Caki2 (cell line): ENCODE measurements at regions not wholly inside any gene's neighbourhood (a gene's known extent, or its start where the extent isn't known, plus 50 kb on each side); places are given as distances from the start of the nearest gene placed in this dataset.
"Not testable (repeated sequence)": the region's sequence is repeated elsewhere in the genome, so short reads cannot be mapped to it uniquely, and the experiment has no call there.

Experiments
- DNase-seq: peaks from one replicate; pipeline ENCODE4 v3.0.0-alpha.2; 2015; ENCODE audit warnings: low read depth
- in situ Hi-C: cut with HindIII; loops from 2 replicates; pipeline ENCODE4 v1.10.0; 2016; ENCODE audit warnings: low sequenced_read_pairs, low pct_unique_long_range_greater_than_20kb, mixed read lengths

- in situ Hi-C loops = no loop called here
Measured at GRCh38 chr6:79399499-79399898, 137.7 kb downstream of the LCA5 start.

GRCh38 chr6:79398617-79399016 lies 138.6 kb downstream of the LCA5 start:
- in situ Hi-C loops, DNase-seq: not testable (repeated sequence)

More at GRCh38 chr6:79399499-79399898, 137.7 kb downstream of the LCA5 start:
- no peak for DNase-seq

DNA sequence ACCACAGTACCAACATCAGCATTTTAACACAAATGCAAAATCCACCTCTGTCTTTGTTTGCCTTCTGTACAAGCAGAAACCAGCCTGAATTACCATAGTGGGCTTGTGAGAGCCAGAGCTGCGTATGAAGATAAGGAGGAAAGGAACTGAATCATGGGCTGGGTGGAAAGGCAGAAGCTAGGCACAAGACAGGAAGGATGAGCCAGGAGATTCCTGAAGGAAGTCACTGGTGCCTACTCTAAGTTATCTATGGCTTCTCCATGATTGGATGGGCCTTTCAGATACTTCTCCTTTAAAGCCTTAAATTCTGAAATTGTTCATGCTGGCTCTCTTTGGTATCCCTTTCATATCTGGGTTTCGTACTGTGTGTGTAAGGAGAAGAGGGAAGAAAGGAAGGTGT lies 140.6 kb downstream of the LCA5 start:
- no peak for DNase-seq
- in situ Hi-C loops = no loop called here

GRCh38 chr6:79394690-79395089 lies 142.5 kb downstream of the LCA5 start:
- in situ Hi-C loops = no loop called here
- no peak for DNase-seq

- in situ Hi-C loops = no loop called here
- DNase-seq = no peak
Measured at GRCh38 chr6:79392094-79392493, 145.1 kb downstream of the LCA5 start.

DNA sequence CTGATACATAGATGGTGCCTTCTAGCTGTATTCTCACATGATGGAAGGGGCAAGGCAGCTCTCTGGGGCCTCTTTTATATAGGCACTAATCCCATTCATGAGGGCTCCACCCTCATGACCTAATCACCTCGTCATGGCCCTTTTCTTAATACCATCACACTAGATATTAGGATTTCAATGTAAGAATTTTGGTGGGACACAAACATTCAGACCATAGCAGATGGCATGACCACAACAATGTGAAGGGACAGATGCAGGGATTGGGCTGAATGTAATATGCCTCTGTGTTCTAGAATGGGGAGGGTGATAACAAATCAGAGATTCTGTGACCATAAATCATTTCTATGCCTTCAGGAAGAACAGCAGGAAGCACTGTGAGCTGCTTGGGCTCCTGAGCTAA lies 145.8 kb downstream of the LCA5 start:
- in situ Hi-C loops = no loop called here
- DNase-seq = no peak

GRCh38 chr6:79385893-79386292 lies 151.3 kb downstream of the LCA5 start:
- peak; percentile 21 for DNase-seq
- in situ Hi-C loops = no loop called here

DNA sequence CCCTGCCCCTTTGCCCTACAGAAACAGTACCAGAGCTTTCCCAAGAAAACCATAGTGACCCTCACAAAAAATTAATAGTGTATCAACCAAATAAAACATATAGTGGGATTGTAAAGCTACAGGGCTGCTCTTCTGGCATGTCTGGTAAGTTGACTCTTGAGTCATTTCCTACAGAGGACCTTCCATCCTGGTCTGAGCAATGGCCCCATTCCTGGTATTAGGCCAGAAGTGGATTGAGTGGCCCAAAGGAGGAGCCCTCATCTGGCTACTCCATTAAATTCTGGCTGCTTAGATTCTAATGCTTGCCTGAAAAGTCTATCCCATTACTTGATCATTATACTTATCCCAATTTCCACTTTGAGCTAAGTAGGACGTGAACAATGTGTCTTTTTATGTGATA lies 150.9 kb upstream of the HMGN3 start:
- in situ Hi-C loops = no loop called here
- DNase-seq = no peak

DNA sequence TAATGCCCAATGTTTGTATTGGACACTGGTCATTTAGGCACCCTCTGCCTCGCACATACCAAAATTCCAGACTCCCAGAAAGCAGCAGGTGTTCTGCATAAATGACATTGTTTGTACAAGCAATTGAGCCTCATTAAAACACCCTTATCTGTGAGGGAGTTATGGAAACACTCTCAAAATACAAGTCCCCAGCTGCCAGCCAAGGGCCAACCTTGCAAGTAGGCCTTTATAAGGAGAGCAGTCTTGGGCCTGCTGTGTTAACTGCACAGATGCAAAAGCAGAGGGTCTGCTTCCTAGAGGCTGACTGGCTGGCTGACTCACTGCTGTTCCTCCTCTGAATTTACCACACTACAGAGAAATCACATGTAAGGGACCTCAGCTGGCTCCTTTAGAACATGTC lies 150.4 kb upstream of the HMGN3 start:
- no peak for DNase-seq
- in situ Hi-C loops = no loop called here

DNA sequence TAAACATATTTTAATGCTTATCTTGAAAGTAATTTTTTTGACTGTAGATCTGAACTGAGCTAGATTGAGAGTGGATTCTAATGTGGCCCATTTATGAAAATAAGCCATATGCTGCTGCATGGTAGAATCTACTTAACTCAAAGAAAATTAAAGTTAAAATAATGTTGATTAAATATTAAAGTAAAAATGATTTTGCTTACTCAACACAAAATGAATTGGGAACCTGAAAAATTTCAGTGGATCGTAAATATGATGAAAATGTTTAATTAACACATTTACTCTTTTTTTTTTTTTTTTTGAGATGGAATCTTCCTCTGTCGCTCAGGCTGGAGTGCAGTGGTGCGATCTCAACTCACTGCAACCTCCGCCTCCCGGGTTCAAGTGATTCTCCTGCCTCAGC lies 144.5 kb upstream of the HMGN3 start:
- DNase-seq = no peak
- in situ Hi-C loops = no loop called here

GRCh38 chr6:79377888-79378348 lies 143.4 kb upstream of the HMGN3 start:
- in situ Hi-C loops = no loop called here
- no peak for DNase-seq

DNA sequence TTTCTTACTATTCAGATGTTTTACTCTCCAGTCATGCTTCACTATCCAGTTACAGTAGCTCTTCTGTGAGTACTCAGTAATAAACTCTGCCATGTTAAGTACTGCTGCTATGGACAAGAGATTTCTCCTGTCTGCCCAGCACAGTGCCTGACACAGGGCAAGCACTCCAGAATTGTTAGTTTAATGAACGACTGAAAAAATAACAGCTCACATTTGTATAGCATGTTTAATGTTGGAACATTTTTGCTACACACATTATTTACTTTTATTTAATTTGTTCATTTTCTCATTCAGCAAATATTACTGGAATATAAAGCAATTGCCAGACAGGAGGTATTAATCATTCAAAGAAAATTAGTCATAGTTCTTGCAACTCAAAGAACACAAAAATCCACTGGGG lies 142.6 kb upstream of the HMGN3 start:
- DNase-seq = no peak

DNA sequence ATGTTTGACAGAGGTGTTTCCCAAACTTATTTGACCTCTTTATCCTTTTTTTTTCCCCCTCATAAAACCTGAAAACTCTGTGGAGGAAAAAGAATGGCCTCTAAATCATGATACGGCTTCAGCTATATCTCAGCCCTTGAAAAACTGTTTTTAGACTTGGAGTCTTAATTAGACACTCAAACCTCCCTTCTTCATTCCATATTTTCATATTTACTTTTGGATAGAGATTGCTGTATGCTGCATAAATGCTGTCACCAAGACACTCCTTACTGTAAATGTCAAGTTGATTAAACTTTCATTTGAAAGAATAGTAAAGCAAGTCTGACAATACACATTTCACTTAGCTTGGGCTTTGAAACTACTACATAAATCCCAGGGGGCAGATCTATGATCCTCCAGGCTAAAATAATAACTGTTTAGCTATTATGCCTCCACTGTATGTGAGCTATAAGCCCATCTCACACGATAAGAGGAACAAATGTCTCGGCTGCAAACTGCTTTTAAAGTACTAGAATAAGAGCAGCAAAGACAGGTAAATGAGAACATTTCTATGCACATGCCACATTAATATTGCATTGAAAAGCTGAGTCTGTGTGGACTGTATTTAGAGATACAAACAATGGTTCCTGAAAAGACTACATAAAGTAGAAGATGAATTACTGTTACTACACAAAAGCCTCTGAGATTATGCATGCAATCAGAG lies 141.3 kb upstream of the HMGN3 start:
- DNase-seq = no peak
- in situ Hi-C loops = no loop called here

More for the DNA sequence above, 142.6 kb upstream of the HMGN3 start:
- in situ Hi-C loops = no loop called here

DNA sequence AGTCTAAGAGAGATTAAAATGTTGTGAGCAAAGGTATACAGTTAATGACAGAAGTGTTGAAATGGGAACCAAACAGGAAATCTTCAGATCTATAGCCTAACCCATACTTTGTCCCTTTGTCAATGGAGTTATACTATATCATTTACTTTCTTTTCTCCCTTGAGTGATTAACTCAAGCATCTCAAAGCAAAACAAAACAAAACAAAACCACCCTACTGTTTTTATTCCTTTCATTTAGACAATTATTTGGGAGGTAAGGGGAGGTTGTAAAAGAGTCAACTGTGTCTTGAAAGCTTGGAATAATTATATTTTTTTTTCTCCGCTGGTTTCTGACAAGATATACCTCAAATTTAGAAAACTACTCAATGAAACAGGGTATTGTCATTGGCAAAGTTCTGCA lies 139.8 kb upstream of the HMGN3 start:
- DNase-seq = no peak
- in situ Hi-C loops = no loop called here

- in situ Hi-C loops = no loop called here
- no peak for DNase-seq
Measured at GRCh38 chr6:79373880-79374279, 139.4 kb upstream of the HMGN3 start.

DNA sequence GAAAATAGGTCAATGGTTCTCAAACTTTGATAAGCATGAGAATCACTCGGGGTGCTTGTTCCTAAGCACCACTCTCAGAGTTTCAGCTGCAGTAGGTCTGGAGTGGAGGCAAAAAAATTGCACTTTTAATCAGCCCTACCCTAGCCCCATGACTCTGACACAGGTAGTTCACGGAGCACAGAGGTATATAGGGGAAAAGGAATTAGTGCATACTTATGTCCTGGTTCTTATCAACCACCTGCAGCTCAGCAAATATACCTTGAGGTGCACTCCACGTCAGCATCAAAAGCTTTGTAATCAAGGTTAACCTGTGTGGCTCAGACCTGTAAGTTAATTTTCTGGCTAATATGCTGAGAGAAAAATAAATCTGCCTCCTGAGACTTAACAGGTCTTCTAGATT lies 138.8 kb upstream of the HMGN3 start:
- no peak for DNase-seq
- in situ Hi-C loops = no loop called here

GRCh38 chr6:79372757-79373156 lies 138.3 kb upstream of the HMGN3 start:
- in situ Hi-C loops = no loop called here
- DNase-seq = no peak

DNA sequence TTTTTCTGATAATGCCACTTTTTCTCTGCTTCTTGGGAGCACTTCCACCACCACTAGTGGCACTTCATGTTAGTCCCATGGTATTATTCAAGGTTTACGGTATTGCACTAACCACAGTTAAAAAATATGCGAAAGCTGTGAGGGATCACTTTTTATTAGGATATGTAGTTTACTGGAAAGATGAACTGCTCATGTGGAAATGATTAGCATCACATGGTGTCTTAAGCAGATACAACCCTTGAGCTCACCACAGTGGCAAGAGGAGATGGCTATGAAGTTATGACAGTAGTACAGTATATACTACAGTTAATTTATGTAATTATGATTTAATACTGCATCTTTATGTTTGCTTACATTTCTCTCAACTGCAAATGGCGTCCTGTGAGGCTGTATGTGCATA lies 134.5 kb upstream of the HMGN3 start:
- in situ Hi-C loops = no loop called here
- no peak for DNase-seq

DNA sequence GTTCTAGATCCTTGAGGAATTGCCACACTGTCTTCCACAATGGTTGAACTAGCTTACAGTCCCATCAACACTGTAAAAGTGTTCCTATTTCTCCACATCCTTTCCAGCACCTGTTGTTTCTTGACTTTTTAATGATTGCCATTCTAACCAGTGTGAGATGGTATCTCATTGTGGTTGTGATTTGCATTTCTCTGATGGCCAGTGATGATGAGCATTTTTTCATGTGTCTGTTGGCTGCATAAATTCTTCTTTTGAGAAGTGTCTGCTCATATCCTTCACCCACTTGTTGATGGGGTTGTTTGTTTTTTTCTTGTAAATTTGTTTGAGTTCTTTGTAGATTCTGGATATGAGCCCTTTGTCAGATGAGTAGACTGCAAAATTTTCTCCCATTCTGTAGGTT lies 129.0 kb upstream of the HMGN3 start:
- in situ Hi-C loops, DNase-seq: not testable (repeated sequence)

GRCh38 chr6:79361074-79361473 lies 126.6 kb upstream of the HMGN3 start:
- in situ Hi-C loops, DNase-seq: not testable (repeated sequence)
